IMR-90 (cell line): ENCODE measurements at regions not wholly inside any gene's neighbourhood (a gene's known extent, or its start where the extent isn't known, plus 50 kb on each side); places are given as distances from the start of the nearest gene placed in this dataset.

Experiments used
- ATAC-seq: fragments of 200-7000 bp; cut with Tn5 transposase; 2 replicates; pipeline ENCODE4 v1.9.1; 2020; ENCODE audit warnings: low read depth, mild to moderate bottlenecking, moderate library complexity
- BruUV-seq: library from RNA; stranded (reverse); fragments of 400-500 nt; replicated peaks from 2 replicates; lab custom pipeline; 2021; lab: Mats Ljungman, UMichigan
- CTCF ChIA-PET: fragments of 300-600 bp; formaldehyde crosslinking; extraction: SDS; loops from one replicate; lab custom pipeline; 2021; ENCODE audit warnings: antibody characterized with exemption; lab: Yijun Ruan, JAX
- POLR2A ChIA-PET: fragments of 300-600 bp; sonication (Branson Sonifier 250); formaldehyde crosslinking; loops from one replicate; lab custom pipeline; 2022; ENCODE audit warnings: antibody characterized with exemption; ENCODE audit not compliant: unreplicated experiment; lab: Charles Lee
- DNase-seq: peaks from one replicate; pipeline ENCODE4 v3.0.0; 2013
- H2AFZ ChIP-seq: replicated peaks from 2 replicates; pipeline ENCODE3; 2013; ENCODE audit warnings: low read length, mild to moderate bottlenecking; ENCODE audit not compliant: poor library complexity
- H2AK5ac ChIP-seq: 2 replicates; pipeline ENCODE4 v1.6.1; 2013; ENCODE audit warnings: low read depth, low read length, inconsistent platforms
- H2AK9ac ChIP-seq: replicated peaks from 2 replicates; pipeline ENCODE3; 2013; ENCODE audit warnings: mild to moderate bottlenecking, low read depth, low read length, moderate library complexity; ENCODE audit not compliant: poor library complexity
- H2BK120ac ChIP-seq: 2 replicates; pipeline ENCODE4 v1.6.1; 2013; ENCODE audit warnings: low read depth, low read length, inconsistent platforms
- H2BK15ac ChIP-seq: 3 replicates; pipeline ENCODE4 v1.6.1; 2013; ENCODE audit warnings: low read depth, low read length, inconsistent platforms
- H2BK20ac ChIP-seq: 2 replicates; pipeline ENCODE4 v1.6.1; 2013; ENCODE audit warnings: low read depth, mild to moderate bottlenecking, inconsistent platforms, low read length, moderate library complexity
- H2BK5ac ChIP-seq: 2 replicates; pipeline ENCODE4 v1.6.1; 2013; ENCODE audit warnings: mild to moderate bottlenecking, low read depth, low read length, inconsistent platforms; ENCODE audit not compliant: poor library complexity, severe bottlenecking
- H3K14ac ChIP-seq: replicated peaks from 2 replicates; pipeline ENCODE4 v1.6.1; 2013; ENCODE audit warnings: low read depth, low read length, inconsistent platforms
- H3K18ac ChIP-seq: 2 replicates; pipeline ENCODE4 v1.6.1; 2013; ENCODE audit warnings: low read depth, low read length, control low read depth
- H3K23ac ChIP-seq: 2 replicates; pipeline ENCODE4 v1.6.1; 2013; ENCODE audit warnings: low read depth, low read length, inconsistent platforms
- H3K27ac ChIP-seq: 2 replicates; pipeline ENCODE4 v1.5.1; 2013; ENCODE audit warnings: mild to moderate bottlenecking, control low read depth, low read length; ENCODE audit not compliant: insufficient read depth
- H3K27me3 ChIP-seq: 2 replicates; pipeline ENCODE4 v1.6.1; 2013; ENCODE audit warnings: low read length; ENCODE audit not compliant: control insufficient read depth, insufficient read depth
- H3K36me3 ChIP-seq: 2 replicates; pipeline ENCODE4 v1.6.1; 2013; ENCODE audit warnings: low read length, mixed read lengths; ENCODE audit not compliant: control insufficient read depth, insufficient read depth
- H3K4ac ChIP-seq: 2 replicates; pipeline ENCODE4 v1.6.1; 2013; ENCODE audit warnings: low read depth, low read length, inconsistent platforms
- H3K4me1 ChIP-seq: 2 replicates; pipeline ENCODE4 v1.6.1; 2013; ENCODE audit warnings: low read length, mixed read lengths; ENCODE audit not compliant: control insufficient read depth, insufficient read depth
- H3K4me2 ChIP-seq: 2 replicates; pipeline ENCODE4 v1.6.1; 2013; ENCODE audit warnings: low read depth, mild to moderate bottlenecking, control low read depth, low read length, moderate library complexity
- H3K4me3 ChIP-seq: 2 replicates; pipeline ENCODE4 v1.5.1; 2013; ENCODE audit warnings: low read depth, mild to moderate bottlenecking, control low read depth, low read length, moderate library complexity; ENCODE audit not compliant: insufficient read depth
- H3K56ac ChIP-seq: 2 replicates; pipeline ENCODE4 v1.6.1; 2013; ENCODE audit warnings: low read length, inconsistent platforms; ENCODE audit not compliant: insufficient read depth; ENCODE audit errors: extremely low read depth
- H3K79me1 ChIP-seq, 2 experiments: 2 replicates each; pipeline ENCODE4 v1.6.1; 2013; ENCODE audit warnings: low read length in 2 of 2, inconsistent platforms in 1 of 2, low read depth in 1 of 2
- H3K9ac ChIP-seq: 2 replicates; pipeline ENCODE4 v1.6.1; 2013; ENCODE audit warnings: low read depth, low read length, control low read depth
- H3K9me1 ChIP-seq: 2 replicates; pipeline ENCODE4 v1.6.1; 2013; ENCODE audit warnings: low read length, inconsistent platforms; ENCODE audit not compliant: insufficient read depth
- H3K9me3 ChIP-seq: 2 replicates; pipeline ENCODE4 v1.6.1; 2013; ENCODE audit warnings: low read length; ENCODE audit not compliant: control insufficient read depth, insufficient read depth
- H4K20me1 ChIP-seq: 2 replicates; pipeline ENCODE4 v1.6.1; 2013; ENCODE audit warnings: low read length, inconsistent platforms; ENCODE audit not compliant: insufficient read depth
- H4K5ac ChIP-seq: 2 replicates; pipeline ENCODE4 v1.6.1; 2013; ENCODE audit warnings: mild to moderate bottlenecking, low read depth, low read length, control low read depth
- H4K8ac ChIP-seq, 2 experiments: 2 replicates each; pipeline ENCODE4 v1.6.1; 2013; ENCODE audit warnings: low read depth in 2 of 2, low read length in 2 of 2, control low read depth in 1 of 2, inconsistent platforms in 1 of 2
- H4K91ac ChIP-seq: 2 replicates; pipeline ENCODE4 v1.6.1; 2013; ENCODE audit warnings: low read depth, low read length, inconsistent platforms; ENCODE audit not compliant: insufficient read depth
- BHLHE40 ChIP-seq: fragments of 150-350 bp; IDR thresholded peaks from 2 replicates; pipeline ENCODE4 v1.6.1; 2016; ENCODE audit warnings: mild to moderate bottlenecking, low read depth, low read length
- CEBPB ChIP-seq: IDR thresholded peaks from 2 replicates; pipeline ENCODE4 v1.6.1; 2012; ENCODE audit warnings: low read depth, low read length, improper control_type of control experiment
- CHD1 ChIP-seq: IDR thresholded peaks from 2 replicates; pipeline ENCODE4 v1.6.1; 2012; ENCODE audit warnings: low read depth, low read length, improper control_type of control experiment
- CTCF ChIP-seq: conservative IDR thresholded peaks from 2 replicates; pipeline ENCODE4 v1.5.1; 2012; ENCODE audit warnings: mild to moderate bottlenecking, low read depth, low read length, improper control_type of control experiment
- ELK1 ChIP-seq: fragments of 150-350 bp; IDR thresholded peaks from 2 replicates; pipeline ENCODE4 v1.6.1; 2016; ENCODE audit warnings: low read depth, mild to moderate bottlenecking, low read length, moderate library complexity, borderline replicate concordance
- FOS ChIP-seq: fragments of 150-350 bp; IDR thresholded peaks from 2 replicates; pipeline ENCODE4 v1.6.1; 2016; ENCODE audit warnings: low read depth, low read length
- MAFK ChIP-seq: IDR thresholded peaks from 2 replicates; pipeline ENCODE4 v1.6.1; 2012; ENCODE audit warnings: low read depth, low read length, improper control_type of control experiment
- MAZ ChIP-seq: IDR thresholded peaks from 2 replicates; pipeline ENCODE4 v1.6.1; 2012; ENCODE audit warnings: low read depth, mild to moderate bottlenecking, low read length, improper control_type of control experiment, moderate library complexity, borderline replicate concordance
- MXI1 ChIP-seq: IDR thresholded peaks from 2 replicates; pipeline ENCODE4 v1.6.1; 2012; ENCODE audit warnings: low read depth, mild to moderate bottlenecking, low read length, moderate library complexity, borderline replicate concordance
- NFE2L2 ChIP-seq: fragments of 150-350 bp; IDR thresholded peaks from 2 replicates; pipeline ENCODE4 v1.6.1; 2016; ENCODE audit warnings: low read depth, mild to moderate bottlenecking, low read length
- POLR2A ChIP-seq: IDR thresholded peaks from 2 replicates; pipeline ENCODE4 v1.6.1; 2012; ENCODE audit warnings: mild to moderate bottlenecking, low read depth, low read length
- RAD21 ChIP-seq: IDR thresholded peaks from 2 replicates; pipeline ENCODE4 v1.6.1; 2012; ENCODE audit warnings: low read length, improper control_type of control experiment
- RCOR1 ChIP-seq: IDR thresholded peaks from 2 replicates; pipeline ENCODE4 v1.6.1; 2012; ENCODE audit warnings: mild to moderate bottlenecking, low read length, improper control_type of control experiment; ENCODE audit not compliant: insufficient replicate concordance
- RFX5 ChIP-seq: IDR thresholded peaks from 2 replicates; pipeline ENCODE4 v1.8.0; 2012; ENCODE audit warnings: low read depth, mild to moderate bottlenecking, low read length, moderate library complexity
- SMC3 ChIP-seq: fragments of 150-350 bp; IDR thresholded peaks from 2 replicates; pipeline ENCODE4 v1.6.1; 2016; ENCODE audit warnings: low read depth, mild to moderate bottlenecking, antibody characterized with exemption, low read length, moderate library complexity
- WGBS, 2 experiments: methylation state at CpG; one replicate each; pipeline versions ENCODE4 v1.1.5 to v1.1.7; 2013; ENCODE audit warnings: missing lambda C conversion rate in 2 of 2; ENCODE audit not compliant: insufficient read length in 1 of 2; ENCODE audit errors: extremely low coverage in 2 of 2; 5-methylcytosine and 5-hydroxymethylcytosine counted together
- dilution Hi-C: fragments of 300-500 bp; cut with HindIII; formaldehyde crosslinking; loops from one replicate; pipeline ENCODE4 v1.14.3; 2018; ENCODE audit warnings: low sequenced_read_pairs; ENCODE audit not compliant: unreplicated experiment
- in situ Hi-C: fragments of 300-500 bp; cut with MboI; formaldehyde crosslinking; loops from 3 replicates; pipeline ENCODE4 v1.14.3; 2019; ENCODE audit warnings: low sequenced_read_pairs, inconsistent platforms, mixed read lengths
- intact Hi-C: fragments of 100-400 bp; cut with micrococcal nuclease; formaldehyde crosslinking; loops from 2 replicates; pipeline ENCODE4 v1.10.0; 2022
- TF ChIP-seq, protein P1 (sequence below): fragments of 150-350 bp; IDR thresholded peaks from 2 replicates; pipeline ENCODE4 v1.6.1; 2017; ENCODE audit warnings: mild to moderate bottlenecking, antibody characterized with exemption, low read length, low read depth

GRCh38 chr18:43702399-43702798 lies 425.1 kb upstream of the SYT4 start:
- no CpG with 5 or more reads among the region's 2 CpGs for WGBS, 2 experiments
- no peak for ATAC-seq

More at GRCh38 chr18:43702399-43702798, 425.1 kb upstream of the SYT4 start:
- H3K23ac ChIP-seq = no peak overlapping the region
- H2AFZ ChIP-seq = no peak overlapping the region
- intact Hi-C loops = no loop called here
- no peak overlapping the region for H4K91ac ChIP-seq
- H3K9me1 ChIP-seq = no peaks in the 10 kb centered on the region
- no peaks in the 10 kb centered on the region for H3K79me1 ChIP-seq
- H3K27ac ChIP-seq = no peak overlapping the region
- no TSS peak for BruUV-seq
- no peak overlapping the region for H3K4me3 ChIP-seq
- H3K56ac ChIP-seq = no peak overlapping the region
- CTCF ChIA-PET = no interaction called here
- no peaks in the 10 kb centered on the region for H4K20me1 ChIP-seq
- TF ChIP-seq, protein P1, sequence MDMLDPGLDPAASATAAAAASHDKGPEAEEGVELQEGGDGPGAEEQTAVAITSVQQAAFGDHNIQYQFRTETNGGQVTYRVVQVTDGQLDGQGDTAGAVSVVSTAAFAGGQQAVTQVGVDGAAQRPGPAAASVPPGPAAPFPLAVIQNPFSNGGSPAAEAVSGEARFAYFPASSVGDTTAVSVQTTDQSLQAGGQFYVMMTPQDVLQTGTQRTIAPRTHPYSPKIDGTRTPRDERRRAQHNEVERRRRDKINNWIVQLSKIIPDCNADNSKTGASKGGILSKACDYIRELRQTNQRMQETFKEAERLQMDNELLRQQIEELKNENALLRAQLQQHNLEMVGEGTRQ = no peak
- TF ChIP-seq BHLHE40 (no peak), MAFK (no peak), CHD1 (no peak), RAD21 (no peak), POLR2A (no peak), RFX5 (no peak), MXI1 (no peak), CEBPB (no peak), MAZ (no peak), ELK1 (no peak), RCOR1 (no peak), FOS (no peak), CTCF (no peak), NFE2L2 (no peak), SMC3 (no peak)
- H2BK20ac ChIP-seq = no peak overlapping the region
- H2BK5ac ChIP-seq = no peak overlapping the region
- in situ Hi-C loops = no loop called here
- dilution Hi-C loops = no loop called here
- no peak overlapping the region for H2AK9ac ChIP-seq
- H3K4ac ChIP-seq = no peak overlapping the region
- no peak overlapping the region for H4K8ac ChIP-seq
- H3K18ac ChIP-seq = no peak overlapping the region
- POLR2A ChIA-PET = no interaction called here
- H3K36me3 ChIP-seq = no peaks in the 10 kb centered on the region
- no peak overlapping the region for H4K5ac ChIP-seq
- no peaks in the 10 kb centered on the region for H3K9me3 ChIP-seq
- no peak for DNase-seq
- H2AK5ac ChIP-seq = no peak overlapping the region
- no peak overlapping the region for H3K9ac ChIP-seq
- no peak overlapping the region for H3K14ac ChIP-seq
- H3K4me2 ChIP-seq = no peak overlapping the region
- no peak overlapping the region for H2BK120ac ChIP-seq
- H2BK15ac ChIP-seq = no peak overlapping the region
- no peaks in the 10 kb centered on the region for H3K4me1 ChIP-seq
- H3K27me3 ChIP-seq = no peaks in the 10 kb centered on the region
